ENCODE measurements at regions not wholly inside any gene's neighbourhood (a gene's known extent, or its start where the extent isn't known, plus 50 kb on each side); places are given as distances from the start of the nearest gene placed in this dataset.

- Histone ChIP-seq H3K36me3 (ENCODE audit: low read depth, missing control alignments) (no peaks in the 10 kb centered on the region), H3K27me3 (no peaks in the 10 kb centered on the region), H3K4me1 (no peaks in the 10 kb centered on the region), H3K4me3 (no peak overlapping the region), H3K9me3 (no peaks in the 10 kb centered on the region), H3K27ac (no peak overlapping the region)
- 83 to 92% methylated on average over 6 of the region's 6 CpGs for WGBS, 2 donors
- no peak for DNase-seq
- no peak for TF ChIP-seq CTCF (IDR thresholded peaks at IDR 0.05)
- no peak for TF ChIP-seq POLR2A (IDR thresholded peaks at IDR 0.05)
- intact Hi-C loops (cut with DNase I; ENCODE audit: low total_unique reads), result no loop called here
Measured at GRCh38 chr10:3968727-3969126, 183.7 kb upstream of the KLF6 start.

DNA sequence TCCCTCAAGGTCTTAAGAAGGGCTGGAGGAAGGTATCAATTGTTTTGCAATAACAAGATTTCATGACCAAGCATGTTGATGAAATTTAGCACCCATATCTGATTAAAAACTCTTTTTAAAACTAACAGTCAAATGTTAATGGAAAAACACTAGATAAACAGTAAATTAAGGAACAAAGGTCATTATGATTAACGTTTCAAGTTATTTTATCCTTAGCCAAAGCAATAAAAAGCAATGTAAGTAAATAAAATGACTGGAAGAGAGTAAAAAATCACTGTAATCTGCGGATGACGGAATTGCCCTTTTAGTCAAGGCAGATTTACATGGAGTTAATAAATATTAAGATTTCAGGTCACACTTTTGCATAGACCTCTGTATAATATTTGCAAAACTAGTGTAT lies 179.5 kb upstream of the KLF6 start:
- no peaks in the 10 kb centered on the region for H3K36me3 ChIP-seq (ENCODE audit: low read depth, missing control alignments)
- no peaks in the 10 kb centered on the region for H3K27me3 ChIP-seq
- intact Hi-C loops (cut with DNase I; ENCODE audit: low total_unique reads), result no loop called here
- DNase-seq, result no peak
- no peaks in the 10 kb centered on the region for H3K9me3 ChIP-seq
- no peak overlapping the region for H3K4me3 ChIP-seq
- H3K4me1 ChIP-seq, result no peaks in the 10 kb centered on the region
- WGBS, 2 donors, result 86 to 87% methylated on average over 3 of the region's 3 CpGs
- H3K27ac ChIP-seq, result no peak overlapping the region
- TF ChIP-seq CTCF (IDR thresholded peaks at IDR 0.05) (no peak), POLR2A (IDR thresholded peaks at IDR 0.05) (no peak)

GRCh38 chr10:3963191-3963673 lies 178.2 kb upstream of the KLF6 start:
- WGBS, 2 donors, result 78 to 89% methylated on average over 4 of the region's 4 CpGs
- no peak overlapping the region for H3K4me3 ChIP-seq
- H3K4me1 ChIP-seq, result no peaks in the 10 kb centered on the region
- H3K27ac ChIP-seq, result no peak overlapping the region
- H3K9me3 ChIP-seq, result no peaks in the 10 kb centered on the region
- intact Hi-C loops (cut with DNase I; ENCODE audit: low total_unique reads), result no loop called here
- no peaks in the 10 kb centered on the region for H3K36me3 ChIP-seq (ENCODE audit: low read depth, missing control alignments)
- no peak for TF ChIP-seq CTCF (IDR thresholded peaks at IDR 0.05)
- TF ChIP-seq POLR2A (IDR thresholded peaks at IDR 0.05), result no peak
- H3K27me3 ChIP-seq, result no peaks in the 10 kb centered on the region
- DNase-seq, result no peak

DNA sequence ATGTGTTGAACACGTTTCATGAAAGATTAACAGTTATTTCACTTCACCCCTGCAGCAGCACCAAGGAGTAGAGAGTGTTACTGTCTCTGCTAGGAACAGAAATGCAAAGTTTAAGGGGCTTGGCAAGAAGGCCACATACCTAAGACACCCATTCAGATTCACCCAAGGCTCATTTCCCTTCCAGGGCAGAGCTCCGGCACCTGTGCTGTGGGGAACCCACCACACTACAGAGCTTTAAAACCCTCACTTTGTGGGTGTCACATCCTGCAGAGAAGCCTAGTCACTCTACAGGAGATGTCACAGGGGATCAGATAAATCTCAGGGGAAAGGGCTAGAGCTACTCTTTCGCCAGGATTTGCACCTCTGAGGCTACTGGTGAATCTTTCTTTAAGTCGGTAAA lies 176.1 kb upstream of the KLF6 start:
- H3K4me1 ChIP-seq, result no peaks in the 10 kb centered on the region
- H3K4me3 ChIP-seq, result no peak overlapping the region
- intact Hi-C loops (cut with DNase I; ENCODE audit: low total_unique reads), result no loop called here
- WGBS, 2 donors, result 82 to 92% methylated on average over 4 of the region's 4 CpGs
- H3K27me3 ChIP-seq, result no peaks in the 10 kb centered on the region
- DNase-seq, result no peak
- no peaks in the 10 kb centered on the region for H3K36me3 ChIP-seq (ENCODE audit: low read depth, missing control alignments)
- H3K9me3 ChIP-seq, result no peaks in the 10 kb centered on the region
- no peak overlapping the region for H3K27ac ChIP-seq
- TF ChIP-seq CTCF (IDR thresholded peaks at IDR 0.05) (no peak), POLR2A (IDR thresholded peaks at IDR 0.05) (no peak)

GRCh38 chr10:3960496-3960895 lies 175.5 kb upstream of the KLF6 start:
- Histone ChIP-seq H3K4me1 (no peaks in the 10 kb centered on the region), H3K9me3 (no peaks in the 10 kb centered on the region), H3K27me3 (no peaks in the 10 kb centered on the region), H3K4me3 (no peak overlapping the region), H3K27ac (no peak overlapping the region), H3K36me3 (ENCODE audit: low read depth, missing control alignments) (no peaks in the 10 kb centered on the region)
- 51 to 75% methylated on average over 5 of the region's 5 CpGs for WGBS, 2 donors
- no peak for DNase-seq
- TF ChIP-seq POLR2A (IDR thresholded peaks at IDR 0.05) (no peak), CTCF (IDR thresholded peaks at IDR 0.05) (no peak)
- intact Hi-C loops (cut with DNase I; ENCODE audit: low total_unique reads), result no loop called here

Measured in testis (tissue), 2 donors.